ENCODE measurements at regions not wholly inside any gene's neighbourhood (a gene's known extent, or its start where the extent isn't known, plus 50 kb on each side); places are given as distances from the start of the nearest gene placed in this dataset.

DNA sequence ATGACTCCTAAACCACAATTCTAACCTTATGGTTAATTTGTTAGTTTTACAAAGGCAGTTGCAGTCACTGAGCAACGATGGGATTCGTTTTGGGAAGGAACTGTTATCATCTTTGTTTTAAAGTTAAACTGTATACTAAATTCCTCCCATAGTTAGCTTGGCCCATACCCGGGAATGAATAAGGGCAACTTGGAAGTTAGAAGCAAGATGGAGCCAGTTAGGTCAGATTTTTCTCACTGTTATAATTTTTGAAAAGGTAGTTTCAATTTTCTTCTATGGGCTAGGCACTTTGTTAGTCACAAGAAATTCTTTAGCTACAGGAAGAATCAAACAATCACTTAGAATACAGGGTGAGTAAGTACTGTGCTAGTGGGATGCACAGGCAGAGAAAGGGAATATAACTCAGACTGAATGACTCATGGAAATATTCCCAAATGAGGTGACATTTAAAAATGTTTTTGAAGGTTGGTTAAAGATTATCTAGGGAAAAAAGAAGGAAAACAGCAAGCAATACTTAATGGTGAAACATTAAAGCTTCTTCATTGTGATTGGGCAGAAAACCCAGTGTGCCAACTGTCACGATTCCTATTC, 153.6 kb downstream of the MAGEB17 start:
- TF ChIP-seq ZNF274 (IDR thresholded peaks at IDR 0.05; ENCODE audit: low read depth, low read length) (no peak), YY1 (IDR thresholded peaks at IDR 0.05; ENCODE audit: insufficient read depth, insufficient read length) (no peak), SUZ12 (IDR thresholded peaks at IDR 0.05; ENCODE audit: extremely low read depth, insufficient read depth, insufficient read length) (no peak)
